HUDEP-2 (cell line): ENCODE measurements at regions not wholly inside any gene's neighbourhood (a gene's known extent, or its start where the extent isn't known, plus 50 kb on each side); places are given as distances from the start of the nearest gene placed in this dataset.
"Not testable (repeated sequence)": the region's sequence is repeated elsewhere in the genome, so short reads cannot be mapped to it uniquely, and the experiment has no call there.

Experiments
- DNase-seq, 76 experiments: peaks; one replicate each; lab custom pipeline; 2025; ENCODE audit not compliant: unreplicated experiment in 76 of 76; lab: John Stamatoyannopoulos, UW

DNA sequence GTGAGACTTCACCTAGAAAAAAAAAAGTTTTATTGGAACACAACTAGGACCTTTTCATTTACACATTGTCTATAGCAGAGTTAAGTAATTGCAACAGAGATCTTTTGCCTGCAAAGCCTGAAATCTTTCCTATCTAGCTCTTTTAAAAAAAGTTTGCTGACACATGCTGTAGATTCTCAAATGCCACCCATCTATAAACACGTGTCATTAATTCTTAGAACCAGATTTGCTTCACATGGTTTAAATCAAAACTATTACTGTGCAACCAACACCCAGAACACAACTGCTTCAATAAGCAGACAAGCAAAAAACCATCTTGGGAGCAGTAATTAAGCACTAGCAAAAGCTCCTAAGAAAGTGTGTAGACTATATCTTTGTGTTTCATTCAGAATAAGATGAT is 55.0 kb downstream of the OXSM start:
- DNase-seq: no peak

DNA sequence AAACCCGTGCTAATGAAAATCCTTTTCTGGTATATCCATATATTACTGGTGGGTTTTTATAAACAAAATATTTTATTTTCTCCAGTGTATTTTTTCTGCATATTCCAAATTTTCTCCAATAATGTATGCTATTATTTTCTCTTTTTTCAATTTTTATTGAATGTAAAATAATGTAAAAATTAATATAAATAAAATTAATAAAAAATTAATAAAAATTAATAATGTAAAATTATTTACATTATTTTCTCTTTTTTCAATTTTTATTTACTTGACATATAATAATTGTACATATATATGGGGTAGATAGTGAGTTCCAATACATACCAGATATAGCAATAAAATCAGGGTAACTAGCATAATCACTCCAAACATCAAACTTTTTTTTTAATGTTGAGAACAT is 56.4 kb downstream of the OXSM start:
- no peak for DNase-seq

GRCh38 chr3:25849091-25849490 is 59.2 kb downstream of the OXSM start:
- no peak for DNase-seq

DNA sequence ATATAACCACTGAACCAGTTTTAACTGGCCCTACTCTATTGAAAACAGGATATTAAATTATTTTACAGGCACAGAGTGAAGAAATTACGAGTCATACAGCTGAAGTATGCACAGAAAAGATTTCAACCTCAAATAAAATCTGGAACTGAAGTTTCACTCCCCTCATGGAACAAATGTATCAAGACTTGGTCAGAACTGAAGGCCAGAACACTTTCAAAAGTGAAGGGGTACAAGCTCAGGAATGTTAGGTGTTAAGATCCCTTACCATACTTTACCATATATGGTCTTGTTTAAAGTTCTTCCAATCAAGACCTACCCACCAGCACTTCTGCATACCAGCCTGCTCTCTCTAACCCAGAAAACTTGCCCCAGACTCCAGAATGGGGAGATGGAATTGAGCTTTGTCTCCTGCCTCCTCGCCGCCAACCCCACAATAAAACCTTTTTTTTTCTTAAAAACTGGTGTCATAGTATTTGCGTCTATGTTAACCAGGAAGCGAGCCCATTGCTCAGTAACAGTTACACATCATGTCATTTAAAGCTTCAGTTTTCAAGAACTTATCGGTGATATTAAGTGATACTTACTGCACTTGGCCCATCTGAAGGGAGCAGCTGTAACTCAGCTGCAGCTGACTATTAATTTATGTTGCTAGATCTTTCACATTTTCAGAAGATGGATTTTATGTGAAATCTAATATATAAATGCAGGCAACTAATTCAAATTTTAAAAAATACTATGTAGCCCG is 59.9 kb downstream of the OXSM start:
- DNase-seq: no peak

GRCh38 chr3:25851693-25852259 is 61.9 kb downstream of the OXSM start:
- DNase-seq: not testable (repeated sequence)

DNA sequence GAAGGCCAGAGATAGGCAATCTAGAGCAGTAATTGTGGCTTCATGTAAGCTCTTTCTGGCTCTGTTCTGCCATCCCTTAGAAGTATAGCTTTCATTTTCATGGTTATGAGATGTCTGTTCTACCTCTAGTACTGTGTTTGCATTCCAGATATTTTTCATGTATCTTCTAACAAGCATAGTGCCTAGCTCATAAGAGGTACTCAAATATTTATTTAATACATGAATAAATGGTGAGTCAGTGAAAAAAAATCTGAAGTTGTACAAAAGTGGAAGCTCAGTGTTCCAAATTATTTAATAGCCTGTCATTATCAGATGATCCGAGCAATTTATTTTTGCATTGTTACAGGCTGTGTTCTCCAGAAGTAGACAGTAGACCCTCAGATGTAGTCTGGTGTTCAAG is 64.3 kb downstream of the OXSM start:
- no peak for DNase-seq

DNA sequence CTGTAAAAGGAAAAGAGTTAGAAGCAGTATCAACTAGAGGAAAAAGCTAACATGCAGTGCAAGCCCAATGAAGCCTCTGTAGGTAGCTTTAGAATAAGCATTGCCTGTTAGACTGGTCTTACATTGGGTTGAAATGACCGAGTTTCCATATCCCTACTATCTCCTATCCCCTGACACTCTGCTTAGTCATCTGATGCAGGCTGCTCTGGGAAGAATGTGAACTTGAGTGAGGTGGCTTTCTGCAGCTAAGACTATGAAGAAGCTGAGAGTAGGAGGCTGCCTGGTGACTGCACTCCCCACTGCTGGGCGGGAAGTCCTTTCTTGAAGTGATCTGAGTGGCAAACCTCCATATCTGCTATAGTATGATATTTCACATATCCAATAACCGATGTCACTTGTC is 64.7 kb downstream of the OXSM start:
- peak in 1 of 76 experiments; percentile 5 for DNase-seq

GRCh38 chr3:25855266-25855784 is 65.4 kb downstream of the OXSM start:
- peak in 1 of 76 experiments; percentile 2 for DNase-seq

- peak in 17 of 76 experiments; percentile 1 to 46 (median 9) for DNase-seq
These were observed 67.1 kb downstream of the OXSM start for GRCh38 chr3:25856902-25857518.

DNA sequence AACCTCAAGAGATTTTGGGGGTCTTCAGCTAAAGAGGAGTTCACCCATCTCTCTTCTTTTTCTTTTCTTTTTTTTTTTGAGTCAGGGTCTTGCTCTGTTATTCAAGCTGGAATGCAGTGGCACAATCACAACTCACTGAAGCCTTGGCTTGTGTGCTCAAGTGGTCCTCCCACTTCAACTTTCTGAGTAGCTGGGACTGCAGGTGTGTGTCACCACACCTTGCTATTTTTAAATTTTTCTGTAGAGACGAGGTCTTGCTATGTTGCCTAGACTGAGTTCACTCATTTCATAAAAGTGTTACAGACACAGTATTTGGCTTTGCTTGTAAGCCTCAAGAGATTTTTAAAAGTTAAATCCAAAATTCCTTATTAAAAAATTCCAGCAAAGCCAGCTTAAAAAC is 71.7 kb downstream of the OXSM start:
- no peak for DNase-seq

DNA sequence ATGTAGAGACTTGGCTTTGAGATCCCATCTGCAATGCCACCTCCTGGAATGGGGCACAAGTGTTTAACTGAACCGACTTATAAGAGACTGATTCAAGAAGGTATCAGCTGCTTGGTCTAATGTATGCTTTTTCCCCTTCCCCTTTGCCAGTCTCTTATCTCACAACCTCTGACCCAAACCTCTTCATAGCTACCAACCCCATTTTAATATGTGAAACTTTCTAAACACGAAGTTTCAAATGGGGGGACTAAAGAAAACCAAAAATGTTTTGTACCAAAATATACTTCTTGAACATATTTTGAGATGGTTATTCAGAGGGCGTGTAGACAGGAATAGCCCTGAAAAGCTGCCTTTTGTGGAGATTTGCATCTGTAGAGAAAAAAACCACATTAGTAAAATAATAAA is 73.1 kb downstream of the OXSM start:
- no peak for DNase-seq

- peak in 2 of 76 experiments; percentile 3 to 5 for DNase-seq
These were observed 73.6 kb downstream of the OXSM start for GRCh38 chr3:25863416-25863959.

GRCh38 chr3:25870452-25870851 is 80.6 kb downstream of the OXSM start:
- no peak for DNase-seq

GRCh38 chr3:25872200-25872877 is 82.4 kb downstream of the OXSM start:
- no peak for DNase-seq

GRCh38 chr3:25883492-25883891 is 93.6 kb downstream of the OXSM start:
- DNase-seq: no peak

GRCh38 chr3:25884981-25885380 is 95.1 kb downstream of the OXSM start:
- no peak for DNase-seq

DNA sequence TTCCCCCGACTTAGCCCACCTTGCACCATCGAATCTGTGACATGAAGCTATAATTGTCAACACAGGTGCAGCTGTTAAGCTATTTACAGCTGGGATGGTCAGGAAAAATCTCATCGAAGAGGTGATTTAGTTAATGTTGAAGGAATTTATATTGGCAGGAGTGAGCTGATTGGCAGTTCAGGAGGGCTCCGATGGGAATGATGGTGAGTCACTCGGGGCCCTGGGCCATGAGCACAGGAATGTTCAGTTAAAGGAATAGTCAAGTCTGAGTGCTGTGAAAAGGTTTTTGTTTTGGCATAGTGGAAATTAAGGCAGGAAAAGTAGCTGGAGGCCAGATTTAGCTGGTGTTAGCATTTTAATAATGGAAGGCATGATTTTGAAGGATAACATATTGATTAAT is 95.7 kb downstream of the OXSM start:
- no peak for DNase-seq

DNA sequence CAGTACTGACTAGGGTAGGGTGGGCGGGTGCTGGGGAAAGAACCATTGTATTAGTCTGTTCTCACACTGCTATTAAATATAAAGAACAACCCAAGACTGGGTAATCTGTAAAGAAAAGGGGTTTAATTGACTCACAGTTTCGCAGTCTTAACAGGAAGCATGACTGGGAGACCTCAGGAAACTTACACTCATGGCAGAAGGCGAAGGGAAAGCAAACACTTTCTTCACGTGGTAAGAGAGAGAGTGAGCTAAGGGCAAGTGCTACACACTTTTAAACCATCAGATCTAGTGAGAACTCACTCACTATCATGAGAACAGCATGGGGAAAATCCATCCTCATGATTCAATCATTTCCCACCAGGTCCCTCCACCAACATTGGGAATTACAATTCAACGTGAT is 98.0 kb downstream of the OXSM start:
- no peak for DNase-seq

GRCh38 chr3:25888892-25889524 is 99.1 kb downstream of the OXSM start:
- no peak for DNase-seq

- no peak for DNase-seq
These were observed 99.6 kb downstream of the OXSM start for GRCh38 chr3:25889525-25889917.

DNA sequence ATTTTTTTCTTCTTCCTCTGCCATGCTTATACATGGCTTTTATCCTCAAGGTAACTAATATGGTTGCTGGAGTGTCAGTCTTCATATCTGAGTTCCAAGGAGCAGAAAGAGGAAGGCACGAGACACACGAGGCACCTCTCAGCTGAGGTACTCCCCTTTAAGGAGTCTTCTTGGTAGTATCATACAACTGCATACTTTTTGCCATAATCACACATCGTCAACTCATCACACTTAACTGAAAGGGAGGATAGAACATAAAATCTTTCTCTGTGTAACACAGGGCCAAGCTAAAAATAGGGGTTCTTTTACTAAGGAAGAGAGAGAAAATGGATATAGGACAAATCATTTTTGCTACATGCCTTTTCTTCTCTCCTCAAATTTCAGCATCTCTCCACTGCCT is 104.2 kb downstream of the OXSM start:
- DNase-seq: no peak
